K562 (cell line): ENCODE measurements at regions not wholly inside any gene's neighbourhood (a gene's known extent, or its start where the extent isn't known, plus 50 kb on each side); places are given as distances from the start of the nearest gene placed in this dataset.

Experiments
- ATAC-seq: fragments of 200-7000 bp; cut with Tn5 transposase; 3 replicates; pipeline ENCODE4 v1.9.1; 2020; ENCODE audit warnings: moderate library complexity
- BruUV-seq: library from RNA; stranded (reverse); fragments of 400-500 nt; replicated peaks from 2 replicates; lab custom pipeline; 2021; lab: Mats Ljungman, UMichigan
- CTCF ChIA-PET: fragments of 300-600 bp; formaldehyde crosslinking; extraction: SDS; loops from one replicate; lab custom pipeline; 2021; ENCODE audit warnings: low intra/inter-chr PET ratio; lab: Yijun Ruan, JAX
- POLR2A ChIA-PET: fragments of 300-600, 350-650 bp; sonication (Branson Sonifier 250); formaldehyde crosslinking; extraction: SDS; loops from one replicate; lab custom pipeline; 2021; ENCODE audit warnings: antibody characterized with exemption, inconsistent platforms; lab: Yijun Ruan, JAX
- DNase-seq, 4 experiments: peaks; one replicate each; pipeline versions ENCODE4 v3.0.0 to v3.0.0-alpha.2; 2011 to 2018; ENCODE audit warnings: low spot score in 3 of 4, mixed read lengths in 3 of 4; ENCODE audit errors: extremely low read depth in 1 of 4
- FAIRE-seq: peaks from 2 replicates; lab custom pipeline; 2011; peaks lifted over from hg19 to GRCh38; lab: Jason Lieb, UNC
- H2AFZ ChIP-seq: 2 replicates; pipeline ENCODE4 v1.6.0; 2011; ENCODE audit warnings: low read depth, low read length, control low read depth, inconsistent platforms
- H3K27ac ChIP-seq: fragments of 200-600 bp; 3 replicates; pipeline ENCODE4 v1.8.0; 2011; ENCODE audit warnings: low read depth, mild to moderate bottlenecking, control low read depth, inconsistent platforms, low read length, moderate library complexity, mixed read lengths; ENCODE audit errors: extremely low read depth
- H3K27me3 ChIP-seq, 2 experiments: fragments of 300-600 bp in 1 of 2; 2 replicates in 1 of 2; 3 replicates in 1 of 2; pipeline versions ENCODE4 v1.6.0 to v1.8.0; 2011; ENCODE audit warnings: inconsistent platforms in 2 of 2, low read length in 2 of 2, mild to moderate bottlenecking in 1 of 2, mixed read lengths in 1 of 2, moderate library complexity in 1 of 2; ENCODE audit not compliant: control insufficient read depth in 2 of 2, insufficient read depth in 2 of 2
- H3K36me3 ChIP-seq: fragments of 300-600 bp; 3 replicates; pipeline ENCODE4 v1.8.0; 2011; ENCODE audit warnings: mild to moderate bottlenecking, low read length, inconsistent platforms; ENCODE audit not compliant: control insufficient read depth, insufficient read depth
- H3K4me1 ChIP-seq, 2 experiments: fragments of 200-600 bp in 1 of 2; replicated peaks in 1 of 2; 2 replicates in 1 of 2; 3 replicates in 1 of 2; pipeline versions ENCODE4 v1.5.1 to v1.8.0; 2011; ENCODE audit warnings: inconsistent platforms in 2 of 2, low read length in 2 of 2, mild to moderate bottlenecking in 1 of 2, mixed read lengths in 1 of 2, moderate library complexity in 1 of 2; ENCODE audit not compliant: control insufficient read depth in 2 of 2, insufficient read depth in 2 of 2
- H3K4me2 ChIP-seq: 2 replicates; pipeline ENCODE4 v1.6.1; 2011; ENCODE audit warnings: low read length, control low read depth, inconsistent platforms, mixed read lengths; ENCODE audit not compliant: insufficient read depth
- H3K4me3 ChIP-seq: fragments of 200-600 bp; sonication (generic), shearing (Covaris generic); 2 replicates; pipeline ENCODE4 v1.5.1; 2016; ENCODE audit warnings: control low read depth, inconsistent platforms
- H3K79me2 ChIP-seq: fragments of 200-600 bp; 3 replicates; pipeline ENCODE4 v1.8.0; 2011; ENCODE audit warnings: low read length, inconsistent platforms; ENCODE audit not compliant: control insufficient read depth, insufficient read depth
- H3K9ac ChIP-seq, 2 experiments: 2 replicates each; pipeline versions ENCODE4 v1.6.0 to v1.6.1; 2011; ENCODE audit warnings: low read depth in 2 of 2, low read length in 2 of 2, control low read depth in 1 of 2, inconsistent platforms in 1 of 2, mild to moderate bottlenecking in 1 of 2, mixed read lengths in 1 of 2; ENCODE audit not compliant: insufficient read depth in 1 of 2
- H3K9me1 ChIP-seq: one replicate; pipeline ENCODE4 v1.6.0; 2011; ENCODE audit warnings: inconsistent platforms, mild to moderate bottlenecking, low read length, moderate library complexity; ENCODE audit not compliant: control insufficient read depth, insufficient read depth
- H3K9me3 ChIP-seq: replicated peaks from 2 replicates; pipeline ENCODE4 v1.5.1; 2011; ENCODE audit warnings: low read depth, low read length, inconsistent platforms; ENCODE audit not compliant: control insufficient read depth, insufficient read depth
- H4K20me1 ChIP-seq: replicated peaks from 2 replicates; pipeline ENCODE4 v1.6.1; 2011; ENCODE audit warnings: low read length, inconsistent platforms, mixed read lengths; ENCODE audit not compliant: control insufficient read depth, insufficient read depth
- BRD9 ChIP-seq: fragments of 450-650 bp; IDR thresholded peaks from 2 replicates; pipeline ENCODE4 v1.6.1; 2018; ENCODE audit warnings: low read depth; ENCODE audit not compliant: partially characterized antibody
- CBX5 ChIP-seq: IDR thresholded peaks from 2 replicates; pipeline ENCODE4 v1.6.1; 2014; ENCODE audit warnings: low read depth, borderline replicate concordance
- ELF4 ChIP-seq: fragments of 450-650 bp; formaldehyde crosslinking; IDR thresholded peaks from 2 replicates; pipeline ENCODE4 v1.4.0; 2022; ENCODE audit warnings: missing genetic modification characterization
- ELK1 ChIP-seq: sonication (generic); formaldehyde crosslinking; IDR thresholded peaks from 2 replicates; pipeline ENCODE4 v1.8.1; 2022; ENCODE audit warnings: missing genetic modification reagents
- HNRNPLL ChIP-seq: fragments of 200-400 bp; formaldehyde crosslinking; IDR thresholded peaks from 2 replicates; pipeline ENCODE4 v1.6.1; 2017; ENCODE audit warnings: low read length, low read depth, mild to moderate bottlenecking; ENCODE audit not compliant: poor library complexity, severe bottlenecking
- SIX5 ChIP-seq, 2 experiments: IDR thresholded peaks; 2 replicates each; pipeline ENCODE4 v1.6.1; 2011; ENCODE audit warnings: low read length in 2 of 2, borderline replicate concordance in 1 of 2, low read depth in 1 of 2, mild to moderate bottlenecking in 1 of 2, moderate library complexity in 1 of 2; ENCODE audit not compliant: insufficient read depth in 1 of 2
- TFAP4 ChIP-seq: sonication (generic); formaldehyde crosslinking; IDR thresholded peaks from 2 replicates; pipeline ENCODE4 v1.8.0; 2022; ENCODE audit warnings: missing genetic modification reagents, mild to moderate bottlenecking, moderate library complexity, borderline replicate concordance
- ZNF408 ChIP-seq: fragments of 250-450 bp; sonication (Bioruptor Pico); IDR thresholded peaks from 2 replicates; pipeline ENCODE4 v1.4.0; 2020; ENCODE audit warnings: low read depth, mild to moderate bottlenecking, moderate library complexity
- ZNF444 ChIP-seq: fragments of 250-450 bp; sonication (Bioruptor Pico); IDR thresholded peaks from 2 replicates; pipeline ENCODE4 v1.4.0; 2020; ENCODE audit warnings: mild to moderate bottlenecking, moderate library complexity
- WGBS: fragments of 100-300 bp; shearing (Covaris generic); methylation state at CpG from one replicate; pipeline ENCODE4 v1.1.6; 2016; ENCODE audit warnings: low coverage, mixed read lengths; ENCODE audit not compliant: insufficient coverage; ENCODE audit errors: missing lambda C conversion rate; 5-methylcytosine and 5-hydroxymethylcytosine counted together
- in situ Hi-C: fragments of 300-500 bp; cut with MboI; formaldehyde crosslinking; loops from 4 replicates; pipeline ENCODE4 v1.15.0; 2018; ENCODE audit warnings: inconsistent platforms, mixed read lengths
- intact Hi-C: fragments of 100-400 bp; cut with micrococcal nuclease; formaldehyde crosslinking; loops from 2 replicates; pipeline ENCODE4 v1.14.2; 2022

DNA sequence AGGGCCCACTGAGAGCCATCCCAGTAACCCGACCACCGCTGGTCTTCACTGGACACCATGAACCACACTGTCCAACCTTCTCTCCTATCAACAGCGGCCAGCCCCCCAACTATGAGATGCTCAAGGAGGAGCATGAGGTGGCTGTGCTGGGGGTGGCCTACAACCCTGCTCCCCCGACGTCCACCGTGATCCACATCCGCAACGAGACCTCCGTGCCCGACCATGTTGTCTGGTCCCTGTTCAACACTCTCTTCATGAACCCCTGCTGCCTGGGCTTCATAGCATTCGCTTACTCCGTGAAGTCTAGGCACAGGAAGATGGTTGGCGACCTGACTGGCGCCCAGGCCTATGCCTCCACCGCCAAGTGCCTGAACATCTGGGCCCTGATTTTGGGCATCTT is 423.8 kb upstream of the EPHA5 start:
- no peaks in the 10 kb centered on the region for H3K36me3 ChIP-seq
- no peak overlapping the region for H3K4me3 ChIP-seq
- H3K27ac ChIP-seq, result no peak overlapping the region
- BruUV-seq, result no TSS peak
- H3K9ac ChIP-seq, result no peak overlapping the region
- WGBS, result under 1% methylated on average over 15 of the region's 15 CpGs
- ChIA-PET CTCF (no interaction called here), POLR2A (no interaction called here)
- no peaks in the 10 kb centered on the region for H3K9me3 ChIP-seq
- H4K20me1 ChIP-seq, result no peaks in the 10 kb centered on the region
- FAIRE-seq, result no peak
- H3K9me1 ChIP-seq, result no peaks in the 10 kb centered on the region
- no peak overlapping the region for H3K4me2 ChIP-seq
- intact Hi-C loops, result no loop called here
- in situ Hi-C loops, result no loop called here
- no peaks in the 10 kb centered on the region for H3K27me3 ChIP-seq
- no peaks in the 10 kb centered on the region for H3K79me2 ChIP-seq
- no peak overlapping the region for H2AFZ ChIP-seq
- DNase-seq, result no peak
- TF ChIP-seq ELK1 (CRISPR knock-in tag) (no peak), CBX5 (no peak), ELF4 (CRISPR knock-in tag) (no peak), BRD9 (no peak), ZNF444 (CRISPR knock-in tag) (no peak), TFAP4 (CRISPR knock-in tag) (no peak), SIX5 (IDR thresholded peaks at IDR 0.05; ENCODE audit: borderline replicate concordance in 1 of 2, insufficient read depth in 1 of 2, low read depth in 1 of 2, low read length in 2 of 2) (no peak), HNRNPLL (no peak), ZNF408 (no peak)
- no peak for ATAC-seq
- H3K4me1 ChIP-seq, result no peaks in the 10 kb centered on the region
